GM23338 (cell line): ENCODE measurements at regions not wholly inside any gene's neighbourhood (a gene's known extent, or its start where the extent isn't known, plus 50 kb on each side); places are given as distances from the start of the nearest gene placed in this dataset.

Experiments
- CREB1 ChIP-seq: fragments of 250-450 bp; sonication (Bioruptor Pico); IDR thresholded peaks from 2 replicates; pipeline ENCODE4 v1.5.0; 2020; ENCODE audit warnings: low read depth, mild to moderate bottlenecking, moderate library complexity
- TF ChIP-seq, protein P1 (sequence below), 2 experiments: fragments of 200-600 bp in 1 of 2; sonication (generic) in 1 of 2; conservative IDR thresholded peaks; 2 replicates each; pipeline versions ENCODE4 v1.5.1 to v1.6.1; 2016 to 2017; ENCODE audit warnings: antibody characterized with exemption in 2 of 2, low read depth in 2 of 2, mild to moderate bottlenecking in 2 of 2, moderate library complexity in 1 of 2

DNA sequence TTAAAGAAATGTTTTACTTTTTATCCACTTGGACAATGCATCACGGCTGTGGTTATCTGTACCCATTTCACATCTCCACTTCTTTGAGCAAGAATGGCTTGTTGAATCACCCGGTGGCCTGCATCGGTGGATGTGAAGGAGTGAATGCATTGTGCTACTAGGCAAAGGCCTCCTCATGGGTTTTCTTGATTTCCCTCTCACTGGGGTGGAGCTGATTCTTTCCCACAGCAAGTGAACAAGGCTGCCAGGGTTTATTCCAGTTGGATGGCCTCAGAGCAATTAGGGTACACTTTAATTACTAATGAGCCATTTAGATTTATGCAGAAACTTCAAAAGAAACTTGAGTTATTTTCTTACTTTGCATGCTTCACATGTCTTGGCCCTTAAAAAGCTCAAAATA lies 387.1 kb downstream of the RND3 start:
- TF ChIP-seq, protein P1, sequence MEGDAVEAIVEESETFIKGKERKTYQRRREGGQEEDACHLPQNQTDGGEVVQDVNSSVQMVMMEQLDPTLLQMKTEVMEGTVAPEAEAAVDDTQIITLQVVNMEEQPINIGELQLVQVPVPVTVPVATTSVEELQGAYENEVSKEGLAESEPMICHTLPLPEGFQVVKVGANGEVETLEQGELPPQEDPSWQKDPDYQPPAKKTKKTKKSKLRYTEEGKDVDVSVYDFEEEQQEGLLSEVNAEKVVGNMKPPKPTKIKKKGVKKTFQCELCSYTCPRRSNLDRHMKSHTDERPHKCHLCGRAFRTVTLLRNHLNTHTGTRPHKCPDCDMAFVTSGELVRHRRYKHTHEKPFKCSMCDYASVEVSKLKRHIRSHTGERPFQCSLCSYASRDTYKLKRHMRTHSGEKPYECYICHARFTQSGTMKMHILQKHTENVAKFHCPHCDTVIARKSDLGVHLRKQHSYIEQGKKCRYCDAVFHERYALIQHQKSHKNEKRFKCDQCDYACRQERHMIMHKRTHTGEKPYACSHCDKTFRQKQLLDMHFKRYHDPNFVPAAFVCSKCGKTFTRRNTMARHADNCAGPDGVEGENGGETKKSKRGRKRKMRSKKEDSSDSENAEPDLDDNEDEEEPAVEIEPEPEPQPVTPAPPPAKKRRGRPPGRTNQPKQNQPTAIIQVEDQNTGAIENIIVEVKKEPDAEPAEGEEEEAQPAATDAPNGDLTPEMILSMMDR (conservative IDR thresholded peaks at IDR 0.05; ENCODE audit: low read depth in 2 of 2) = no peak
- TF ChIP-seq CREB1 (CRISPR knock-in tag) = no peak
